ENCODE measurements at regions not wholly inside any gene's neighbourhood (a gene's known extent, or its start where the extent isn't known, plus 50 kb on each side); places are given as distances from the start of the nearest gene placed in this dataset.
A peak's percentile ranks its signal among the peaks of the same experiment; 100 is the strongest.
"Not testable (repeated sequence)": the region's sequence is repeated elsewhere in the genome, so short reads cannot be mapped to it uniquely, and the experiment has no call there.

GRCh38 chr3:94648270-94649180 is 585.7 kb downstream of the NSUN3 start:
- DNase-seq (ENCODE audit: low spot score): not testable (repeated sequence)
- peak; percentile 65 for ATAC-seq

- ATAC-seq: no peak
- no peak for DNase-seq (ENCODE audit: low spot score)
Observed at GRCh38 chr3:94654096-94654495, 591.2 kb downstream of the NSUN3 start.

- no peak for DNase-seq (ENCODE audit: low spot score)
- ATAC-seq: no peak
Observed at GRCh38 chr3:94665922-94666321, 603.1 kb downstream of the NSUN3 start.

- no peak for ATAC-seq
Observed at GRCh38 chr3:94671078-94671477, 608.2 kb downstream of the NSUN3 start.

GRCh38 chr3:94673876-94674275 is 611.0 kb downstream of the NSUN3 start:
- ATAC-seq (no peak), DNase-seq (ENCODE audit: low spot score) (no peak)

More at GRCh38 chr3:94671078-94671477, 608.2 kb downstream of the NSUN3 start:
- no peak for DNase-seq (ENCODE audit: low spot score)

- no peak for ATAC-seq
- DNase-seq (ENCODE audit: low spot score): no peak
Observed at GRCh38 chr3:94686208-94686607, 623.3 kb downstream of the NSUN3 start.

- no peak for ATAC-seq
- no peak for DNase-seq (ENCODE audit: low spot score)
Observed at GRCh38 chr3:94693997-94694640, 631.3 kb downstream of the NSUN3 start.

GRCh38 chr3:94694894-94695293 is 632.0 kb downstream of the NSUN3 start:
- DNase-seq (ENCODE audit: low spot score): no peak
- ATAC-seq: no peak

- DNase-seq (ENCODE audit: low spot score): no peak
- no peak for ATAC-seq
Observed at GRCh38 chr3:94704467-94704866, 641.6 kb downstream of the NSUN3 start.

- ATAC-seq (no peak), DNase-seq (ENCODE audit: low spot score) (no peak)
Observed at GRCh38 chr3:94709249-94709902, 646.5 kb downstream of the NSUN3 start.

- ATAC-seq (no peak), DNase-seq (ENCODE audit: low spot score) (no peak)
Observed at GRCh38 chr3:94714194-94714593, 651.3 kb downstream of the NSUN3 start.

- ATAC-seq: peak; percentile 97
- DNase-seq (ENCODE audit: low spot score): peak; percentile 48
Observed at GRCh38 chr3:94716326-94717018, 653.6 kb downstream of the NSUN3 start.

GRCh38 chr3:94734206-94734605 is 671.3 kb downstream of the NSUN3 start:
- DNase-seq (ENCODE audit: low spot score) (no peak), ATAC-seq (no peak)

- DNase-seq (ENCODE audit: low spot score) (no peak), ATAC-seq (no peak)
Observed at GRCh38 chr3:94735354-94735753, 672.5 kb downstream of the NSUN3 start.

GRCh38 chr3:94737116-94737515 is 674.3 kb downstream of the NSUN3 start:
- ATAC-seq (no peak), DNase-seq (ENCODE audit: low spot score) (no peak)

GRCh38 chr3:94739420-94739819 is 676.6 kb downstream of the NSUN3 start:
- DNase-seq (ENCODE audit: low spot score) (no peak), ATAC-seq (no peak)

- ATAC-seq (no peak), DNase-seq (ENCODE audit: low spot score) (no peak)
Observed at GRCh38 chr3:94758751-94759150, 695.9 kb downstream of the NSUN3 start.

- DNase-seq (ENCODE audit: low spot score) (no peak), ATAC-seq (no peak)
Observed at GRCh38 chr3:94772402-94772801, 709.5 kb downstream of the NSUN3 start.

GRCh38 chr3:94775746-94776145 is 712.9 kb downstream of the NSUN3 start:
- DNase-seq (ENCODE audit: low spot score): no peak
- no peak for ATAC-seq

GRCh38 chr3:94776401-94776915 is 713.6 kb downstream of the NSUN3 start:
- no peak for DNase-seq (ENCODE audit: low spot score)
- no peak for ATAC-seq

GRCh38 chr3:94778289-94778688 is 715.4 kb downstream of the NSUN3 start:
- DNase-seq (ENCODE audit: low spot score): no peak
- no peak for ATAC-seq

All from left lobe of liver (tissue), 2 donors.